Choroid plexus epithelial cell (primary cell): ENCODE measurements at regions not wholly inside any gene's neighbourhood (a gene's known extent, or its start where the extent isn't known, plus 50 kb on each side); places are given as distances from the start of the nearest gene placed in this dataset.
"Not testable (repeated sequence)": the region's sequence is repeated elsewhere in the genome, so short reads cannot be mapped to it uniquely, and the experiment has no call there.

Experiments used
- DNase-seq: peaks from one replicate; pipeline ENCODE4 v3.0.0-alpha.2; 2010; ENCODE audit warnings: low read depth
- H3K4me3 ChIP-seq: 2 replicates; pipeline ENCODE4 v1.5.1; 2011; ENCODE audit warnings: low read depth, mild to moderate bottlenecking, control low read depth, low read length, moderate library complexity
- CTCF ChIP-seq: conservative IDR thresholded peaks from 2 replicates; pipeline ENCODE4 v1.5.1; 2011; ENCODE audit warnings: low read depth, mild to moderate bottlenecking, control low read depth, inconsistent platforms, low read length, moderate library complexity

GRCh38 chr1:243074224-243074623 lies 180.9 kb downstream of the CEP170 start:
- not testable (repeated sequence) for DNase-seq, H3K4me3 ChIP-seq

GRCh38 chr1:243067056-243067455 lies 188.0 kb downstream of the CEP170 start:
- not testable (repeated sequence) for H3K4me3 ChIP-seq, DNase-seq

GRCh38 chr1:243061965-243062364 lies 193.1 kb downstream of the CEP170 start:
- peak; percentile 0 for DNase-seq
- not testable (repeated sequence) for H3K4me3 ChIP-seq

- DNase-seq, H3K4me3 ChIP-seq: not testable (repeated sequence)
Observed at GRCh38 chr1:243055510-243055909, 199.6 kb downstream of the CEP170 start.

- not testable (repeated sequence) for DNase-seq, H3K4me3 ChIP-seq
Observed at GRCh38 chr1:243055091-243055490, 200.0 kb downstream of the CEP170 start.

GRCh38 chr1:243054681-243055080 lies 200.4 kb downstream of the CEP170 start:
- H3K4me3 ChIP-seq, DNase-seq: not testable (repeated sequence)

GRCh38 chr1:243053048-243053447 lies 202.0 kb downstream of the CEP170 start:
- not testable (repeated sequence) for DNase-seq, H3K4me3 ChIP-seq

GRCh38 chr1:243050613-243051012 lies 204.5 kb downstream of the CEP170 start:
- DNase-seq, H3K4me3 ChIP-seq: not testable (repeated sequence)

More at GRCh38 chr1:243053048-243053447, 202.0 kb downstream of the CEP170 start:
- TF ChIP-seq CTCF: peak; percentile 11

GRCh38 chr1:243049716-243050115 lies 205.4 kb downstream of the CEP170 start:
- not testable (repeated sequence) for DNase-seq, H3K4me3 ChIP-seq

GRCh38 chr1:243021365-243021764 lies 233.7 kb downstream of the CEP170 start:
- H3K4me3 ChIP-seq, DNase-seq: not testable (repeated sequence)

GRCh38 chr1:243019030-243019635 lies 235.9 kb downstream of the CEP170 start:
- DNase-seq, H3K4me3 ChIP-seq: not testable (repeated sequence)

GRCh38 chr1:243010719-243011118 lies 244.4 kb downstream of the CEP170 start:
- DNase-seq, H3K4me3 ChIP-seq: not testable (repeated sequence)

- DNase-seq, H3K4me3 ChIP-seq: not testable (repeated sequence)
Observed at GRCh38 chr1:243001003-243001402, 254.1 kb downstream of the CEP170 start.

- H3K4me3 ChIP-seq, DNase-seq: not testable (repeated sequence)
Observed at GRCh38 chr1:242992776-242993175, 262.3 kb downstream of the CEP170 start.

- H3K4me3 ChIP-seq, DNase-seq: not testable (repeated sequence)
Observed at GRCh38 chr1:242985096-242985495, 270.0 kb downstream of the CEP170 start.

GRCh38 chr1:242973341-242973740 lies 281.7 kb downstream of the CEP170 start:
- H3K4me3 ChIP-seq, DNase-seq: not testable (repeated sequence)
